GM18505 (cell line): ENCODE measurements at regions not wholly inside any gene's neighbourhood (a gene's known extent, or its start where the extent isn't known, plus 50 kb on each side); places are given as distances from the start of the nearest gene placed in this dataset.
"Not testable (repeated sequence)": the region's sequence is repeated elsewhere in the genome, so short reads cannot be mapped to it uniquely, and the experiment has no call there.

Source experiments
- ATAC-seq: cut with Tn5 transposase; IDR thresholded peaks from one replicate; pipeline ENCODE4 v1.9.1; 2021; ENCODE audit not compliant: unreplicated experiment
- POLR2A ChIP-seq: IDR thresholded peaks from 4 replicates; pipeline ENCODE4 v1.6.1; 2011; ENCODE audit warnings: borderline replicate concordance; ENCODE audit not compliant: insufficient read depth, insufficient read length; ENCODE audit errors: extremely low read depth

- not testable (repeated sequence) for ATAC-seq
Measured at GRCh38 chr16:33992513-33993177, 533.2 kb downstream of the TP53TG3F start.

GRCh38 chr16:33994207-33994606 lies 534.8 kb downstream of the TP53TG3F start:
- ATAC-seq: not testable (repeated sequence)

- ATAC-seq: not testable (repeated sequence)
Measured at GRCh38 chr16:33995821-33996372, 536.5 kb downstream of the TP53TG3F start.

GRCh38 chr16:34001184-34001583 lies 541.8 kb downstream of the TP53TG3F start:
- not testable (repeated sequence) for ATAC-seq

GRCh38 chr16:34001961-34002360 lies 542.5 kb downstream of the TP53TG3F start:
- not testable (repeated sequence) for ATAC-seq

GRCh38 chr16:34014841-34015820 lies 555.7 kb downstream of the TP53TG3F start:
- ATAC-seq: not testable (repeated sequence)

GRCh38 chr16:34018277-34018676 lies 558.9 kb downstream of the TP53TG3F start:
- not testable (repeated sequence) for ATAC-seq

- no peak for TF ChIP-seq POLR2A
- no peak for ATAC-seq
Measured at GRCh38 chr16:34050787-34051320, 591.4 kb downstream of the TP53TG3F start.

- no peak for TF ChIP-seq POLR2A
- ATAC-seq: no peak
Measured at GRCh38 chr16:34054137-34054536, 594.7 kb downstream of the TP53TG3F start.

- no peak for TF ChIP-seq POLR2A
- no peak for ATAC-seq
Measured at GRCh38 chr16:34054969-34055368, 595.6 kb downstream of the TP53TG3F start.

GRCh38 chr16:34062620-34063253 lies 603.3 kb downstream of the TP53TG3F start:
- peak; percentile 59 for ATAC-seq

- ATAC-seq: not testable (repeated sequence)
Measured at GRCh38 chr16:34063498-34064157, 604.2 kb downstream of the TP53TG3F start.

GRCh38 chr16:34064602-34065001 lies 605.2 kb downstream of the TP53TG3F start:
- not testable (repeated sequence) for ATAC-seq

GRCh38 chr16:34069731-34070130 lies 610.3 kb downstream of the TP53TG3F start:
- not testable (repeated sequence) for ATAC-seq
